Esophagus squamous epithelium (tissue), 4 donors: ENCODE measurements at regions not wholly inside any gene's neighbourhood (a gene's known extent, or its start where the extent isn't known, plus 50 kb on each side); places are given as distances from the start of the nearest gene placed in this dataset.

Experiments
- CTCF ChIP-seq, 6 experiments: fragments of 450-650 bp in 4 of 6; fragments of 200-600 bp in 2 of 6; sonication (generic) in 2 of 6; IDR thresholded peaks; one replicate each; pipeline ENCODE4 v1.5.1; 2016 to 2019; ENCODE audit warnings: antibody characterized with exemption in 6 of 6, mild to moderate bottlenecking in 4 of 6, moderate library complexity in 4 of 6
- POLR2A ChIP-seq, 4 donors: fragments of 450-650 bp; IDR thresholded peaks; one replicate each; pipeline ENCODE4 v1.6.1; 2017; ENCODE audit warnings: antibody characterized with exemption in 4 of 4, mild to moderate bottlenecking in 4 of 4, moderate library complexity in 3 of 4

GRCh38 chr1:195337646-195338045, 1270.6 kb downstream of the KCNT2 start:
- TF ChIP-seq CTCF (IDR thresholded peaks at IDR 0.05) (no peak), POLR2A (IDR thresholded peaks at IDR 0.05) (no peak)
